Esophagus mucosa (tissue), 1 donor: ENCODE measurements at regions not wholly inside any gene's neighbourhood (a gene's known extent, or its start where the extent isn't known, plus 50 kb on each side); places are given as distances from the start of the nearest gene placed in this dataset.
A peak's percentile ranks its signal among the peaks of the same experiment; 100 is the strongest.

Experiments used
- ATAC-seq: fragments of 200-7000 bp; cut with Tn5 transposase; one replicate; pipeline ENCODE4 v1.9.1; 2020
- donor health status: DM: yes; HTN: yes; CAD: no.

DNA sequence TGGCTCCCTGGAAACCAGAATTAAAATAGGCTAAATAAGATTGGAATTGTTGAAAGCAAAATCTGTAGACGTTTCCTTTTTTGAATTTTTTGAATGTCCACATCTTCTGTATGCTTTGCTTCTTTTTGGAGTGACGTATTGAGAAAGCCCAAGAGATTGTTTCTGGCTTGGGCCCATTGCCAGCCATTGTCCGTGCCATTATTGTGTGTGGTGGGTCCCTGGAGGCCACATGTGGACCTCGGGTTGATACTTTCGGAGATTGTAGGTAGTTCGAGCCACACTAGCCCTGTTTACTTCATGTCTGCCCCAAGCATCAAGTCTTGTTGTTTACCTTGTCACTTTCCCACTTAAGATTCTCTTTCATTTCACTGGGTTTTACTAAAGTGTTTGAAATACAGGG lies 106.0 kb downstream of the PALM2AKAP2 start:
- no peak for ATAC-seq

DNA sequence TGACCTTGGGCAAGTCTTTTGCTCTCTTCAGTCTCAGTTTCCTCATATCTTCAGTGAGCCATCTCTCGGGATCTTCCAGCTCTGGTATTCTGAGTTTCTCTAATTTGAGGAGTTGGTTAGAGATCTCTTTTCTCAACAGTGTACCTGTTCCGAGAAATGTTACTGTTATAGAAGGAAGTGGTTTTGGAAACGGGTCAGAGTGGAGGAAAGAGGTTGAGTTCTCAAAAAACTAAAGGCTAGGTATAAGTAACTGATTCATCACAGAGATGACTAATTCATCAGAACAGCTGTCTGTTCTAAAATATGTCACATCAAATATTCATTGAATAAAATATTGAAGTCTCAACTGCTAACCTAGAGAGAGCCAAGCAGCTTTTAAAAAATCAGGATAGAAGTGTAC lies 106.6 kb downstream of the PALM2AKAP2 start:
- ATAC-seq = no peak

DNA sequence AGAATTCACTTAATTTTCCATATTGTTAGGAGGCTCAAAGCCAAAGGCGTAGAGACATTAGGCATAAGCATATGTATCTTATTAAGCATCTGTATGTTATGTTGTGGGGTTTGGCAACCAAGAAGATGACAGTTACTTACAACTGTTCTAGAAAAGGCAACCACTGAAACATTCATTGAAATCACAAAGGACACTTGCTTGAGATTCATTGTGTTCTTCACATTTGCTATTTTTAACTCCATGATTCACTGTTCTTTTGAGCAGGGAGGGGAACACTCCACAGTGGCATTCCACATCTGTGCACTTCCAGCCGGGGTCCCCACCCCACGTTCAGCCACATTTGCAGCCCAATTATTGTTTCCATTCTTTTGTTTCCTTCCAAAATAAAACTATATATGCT lies 107.1 kb downstream of the PALM2AKAP2 start:
- ATAC-seq = no peak

DNA sequence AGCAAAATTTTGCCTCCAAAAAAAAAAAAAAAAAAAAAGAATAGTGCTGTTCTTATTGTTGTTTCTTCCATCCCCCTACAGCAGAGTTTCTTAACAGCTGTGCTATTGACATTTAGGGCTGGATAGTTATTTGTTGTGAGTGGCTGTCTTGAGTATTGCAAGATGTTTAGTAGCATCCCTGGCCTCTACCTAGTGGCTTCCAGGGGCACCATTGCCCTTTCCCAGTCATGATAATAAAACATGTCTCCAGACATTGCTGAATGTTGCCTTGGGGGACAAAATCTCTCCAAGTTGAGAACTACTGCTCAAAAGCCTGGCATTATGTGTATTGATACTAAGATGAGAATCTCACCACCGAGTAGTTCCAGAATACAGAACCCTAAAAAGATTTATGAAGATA lies 108.7 kb downstream of the PALM2AKAP2 start:
- ATAC-seq = no peak

DNA sequence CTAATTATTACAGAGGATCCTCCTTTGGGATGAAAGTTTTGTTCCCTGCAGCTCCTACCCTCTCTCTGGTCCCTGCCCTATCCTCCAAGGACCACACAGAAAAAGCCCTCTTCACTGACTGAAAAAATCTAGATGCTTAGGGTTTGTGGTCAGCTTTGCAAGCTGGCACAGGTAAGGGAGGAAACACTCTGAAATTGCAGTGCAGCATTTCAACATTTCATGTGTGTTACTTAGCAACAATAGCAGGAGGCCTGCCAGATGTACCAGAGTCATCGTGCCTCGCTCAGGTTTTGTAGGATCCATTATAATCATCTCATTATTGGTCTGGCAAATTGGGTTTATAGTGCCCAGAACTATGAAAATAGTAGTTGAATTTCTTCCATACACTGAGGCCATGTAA lies 109.5 kb downstream of the PALM2AKAP2 start:
- peak; percentile 17 for ATAC-seq

DNA sequence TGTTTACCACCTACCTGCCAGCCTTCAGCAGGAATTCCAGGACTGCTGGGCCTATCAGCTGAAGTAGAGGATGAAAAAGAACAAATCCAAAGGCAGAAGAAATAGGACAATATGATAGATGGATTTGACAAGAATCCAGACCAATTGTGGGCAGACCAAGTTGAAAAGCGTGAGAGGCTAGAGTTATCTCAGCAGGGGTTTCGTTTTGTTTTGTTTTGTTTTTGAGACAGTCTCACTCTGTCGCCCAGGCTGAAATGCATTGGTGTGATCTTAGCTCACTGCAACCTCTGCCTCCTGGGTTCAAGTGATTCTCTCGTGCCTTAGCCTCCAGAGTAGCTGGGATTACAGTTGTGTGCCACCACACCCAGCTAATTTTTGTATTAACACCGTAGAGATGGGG lies 113.2 kb downstream of the PALM2AKAP2 start:
- ATAC-seq = no peak

DNA sequence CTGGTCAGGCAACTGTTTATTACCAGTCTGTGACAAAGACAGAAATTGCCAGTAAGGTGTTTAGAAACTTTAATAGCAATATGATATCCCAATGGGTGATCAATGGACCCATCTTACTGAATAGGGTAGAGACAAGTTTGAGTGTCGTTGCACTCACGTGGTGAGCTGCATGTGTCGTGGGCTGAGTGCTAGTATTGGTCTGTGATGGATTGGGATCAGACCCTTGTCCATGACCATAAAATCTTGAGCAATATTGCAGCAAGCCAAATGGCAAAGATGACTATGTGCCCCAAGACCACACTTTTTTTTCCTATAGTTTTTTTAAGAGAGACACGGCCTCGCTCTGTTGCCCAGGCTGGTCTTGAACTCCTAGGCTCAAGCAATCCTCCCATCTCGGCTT lies 114.5 kb downstream of the PALM2AKAP2 start:
- ATAC-seq = no peak

DNA sequence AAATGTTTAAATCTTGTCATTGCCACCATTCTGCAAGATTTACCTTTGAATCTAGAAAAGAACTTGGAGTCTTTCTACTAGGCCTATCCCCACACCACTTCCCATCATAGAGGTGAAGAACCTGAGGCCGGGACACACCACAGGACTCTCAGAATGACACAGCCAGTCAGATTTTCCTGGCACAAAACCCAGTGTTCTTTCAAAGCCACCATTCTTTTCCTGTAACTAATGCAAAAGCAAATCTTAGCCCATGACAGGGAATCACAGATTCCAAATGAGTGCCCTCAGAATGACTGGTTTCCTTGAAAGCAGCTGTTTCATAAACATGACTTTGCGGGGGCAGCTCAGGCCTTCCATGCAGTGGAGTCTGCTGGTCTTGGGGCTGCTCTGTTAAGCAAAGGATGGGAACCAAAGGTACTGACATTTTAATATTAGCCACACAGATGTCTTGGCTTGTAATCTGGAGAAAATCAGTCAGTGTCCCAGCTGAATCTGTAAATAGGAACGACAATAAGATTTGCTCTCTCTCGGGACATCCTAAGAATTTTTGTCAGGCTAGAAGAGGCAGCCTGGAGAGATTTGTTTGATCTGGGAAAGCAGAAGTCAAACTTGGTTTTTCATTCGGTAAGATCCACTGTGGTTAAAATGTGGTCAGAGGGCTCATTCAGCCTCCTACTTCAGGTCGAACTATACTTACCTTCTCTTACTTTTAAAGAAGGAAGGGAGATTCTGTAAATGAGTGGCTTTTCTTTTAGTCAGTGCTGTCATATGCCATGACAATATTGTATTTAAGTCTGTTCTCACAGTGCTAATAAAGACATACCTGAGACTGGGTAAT lies 115.1 kb downstream of the PALM2AKAP2 start:
- no peak for ATAC-seq

DNA sequence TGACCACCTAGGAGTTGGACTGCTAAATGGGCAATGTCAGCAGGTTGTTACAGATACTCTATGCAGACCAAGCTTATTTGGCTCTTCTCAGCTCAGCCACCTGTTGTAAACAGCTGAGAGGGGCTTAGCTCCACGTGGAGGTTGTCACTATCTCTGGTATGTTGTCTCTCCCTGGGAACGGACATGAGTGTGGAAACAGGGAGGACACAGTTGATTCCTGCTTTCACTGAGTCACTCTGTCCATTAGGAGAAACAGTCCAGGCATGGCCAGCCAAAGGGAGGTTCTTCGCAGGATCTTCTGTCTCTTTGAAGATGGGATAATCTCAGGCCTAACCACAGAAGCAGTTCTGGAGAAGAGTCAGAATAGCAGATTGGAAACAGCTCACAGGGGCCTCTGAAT lies 121.2 kb downstream of the PALM2AKAP2 start:
- no peak for ATAC-seq

DNA sequence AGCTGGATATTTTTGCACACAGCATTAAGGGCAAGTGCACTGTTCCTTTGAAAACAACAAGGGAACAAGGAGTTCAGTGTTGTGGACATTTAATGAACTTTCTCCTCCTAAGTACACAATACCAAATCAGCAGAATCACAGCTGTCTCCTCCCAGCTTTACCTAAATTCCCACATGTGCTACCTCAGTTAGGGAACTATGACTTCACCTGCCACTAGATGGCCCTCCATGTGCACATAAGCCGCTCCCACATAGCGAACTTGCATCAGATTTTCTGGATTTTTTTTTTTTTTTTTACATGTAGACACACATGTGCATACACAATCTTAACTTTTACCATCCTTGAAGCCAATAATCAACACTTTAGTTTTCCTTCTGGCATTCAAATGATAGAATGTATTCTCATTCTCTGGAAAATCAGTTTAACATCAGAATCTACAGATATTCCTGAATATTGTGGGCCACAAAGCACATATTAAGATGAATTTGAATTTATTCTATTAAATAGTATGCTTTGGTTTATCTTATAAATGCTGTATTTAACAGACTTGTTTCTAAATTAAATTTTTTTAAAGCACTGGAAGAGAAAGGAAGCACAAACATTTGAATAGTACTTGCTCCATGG lies 123.6 kb downstream of the PALM2AKAP2 start:
- peak; percentile 79 for ATAC-seq

DNA sequence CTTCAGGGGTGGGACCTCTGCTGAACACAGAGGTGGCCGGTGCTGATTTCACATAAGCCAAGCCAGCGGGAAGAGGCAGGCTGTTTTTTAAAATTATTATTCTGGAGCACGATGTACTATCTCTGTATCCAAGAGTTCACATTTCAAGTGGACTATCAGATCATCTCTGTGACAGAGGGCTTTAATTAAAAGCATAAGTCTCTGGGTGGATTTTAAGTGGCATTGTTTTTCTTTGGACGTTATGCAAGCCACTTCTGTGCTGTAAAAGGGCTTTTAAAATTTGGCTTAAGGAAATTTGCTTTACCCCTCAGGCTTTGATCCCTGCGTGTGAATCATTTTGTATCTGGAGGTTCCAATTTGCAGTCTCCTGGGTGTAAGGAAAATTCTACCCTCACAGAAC lies 124.7 kb downstream of the PALM2AKAP2 start:
- no peak for ATAC-seq

DNA sequence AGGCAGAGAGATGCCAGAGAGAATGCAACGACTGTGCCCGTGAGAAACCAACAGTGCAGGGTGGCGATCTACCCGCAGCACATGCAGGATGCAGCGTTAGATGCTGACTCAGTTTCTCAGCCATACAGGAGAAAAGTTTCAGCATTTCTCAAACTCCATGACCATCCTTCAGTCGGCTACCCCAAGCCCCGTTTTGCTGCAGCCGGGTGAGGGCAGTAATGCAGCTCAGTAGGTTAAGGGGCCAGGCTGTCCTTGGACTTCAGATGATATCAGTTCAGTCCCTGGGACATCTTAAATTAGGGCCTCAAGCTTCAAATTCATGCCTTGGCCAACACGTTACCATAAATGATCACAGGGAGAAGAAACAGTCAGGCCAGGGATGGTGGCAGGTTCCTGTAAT lies 125.5 kb downstream of the PALM2AKAP2 start:
- no peak for ATAC-seq

DNA sequence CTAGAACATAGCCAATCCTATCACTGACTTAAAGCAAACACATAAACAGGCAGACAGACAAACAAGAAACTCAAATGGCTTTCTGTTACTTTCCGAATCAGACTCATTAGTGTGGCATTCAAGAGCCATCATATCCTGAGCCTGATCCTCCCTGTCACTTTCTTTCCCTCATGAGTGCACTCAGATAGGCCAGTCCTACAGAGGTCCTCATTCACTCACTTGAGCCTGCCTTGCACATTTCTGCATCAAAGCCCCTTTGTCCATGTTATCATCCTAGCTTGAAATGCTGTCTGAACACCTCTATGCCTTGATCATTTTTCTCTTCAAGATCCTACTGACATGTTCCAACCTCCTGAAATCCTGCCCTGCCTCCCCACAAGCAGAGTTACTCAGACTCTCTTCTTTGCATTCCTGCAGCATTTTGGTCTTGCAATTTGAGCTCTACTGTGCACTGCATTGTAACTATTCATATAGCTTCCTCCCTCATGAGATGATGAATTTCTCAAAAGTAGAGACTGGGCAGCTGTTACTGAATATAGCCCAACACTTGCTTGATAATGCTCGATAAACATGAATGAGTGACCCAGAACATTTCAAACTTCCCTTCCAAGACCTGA lies 126.9 kb downstream of the PALM2AKAP2 start:
- no peak for ATAC-seq

DNA sequence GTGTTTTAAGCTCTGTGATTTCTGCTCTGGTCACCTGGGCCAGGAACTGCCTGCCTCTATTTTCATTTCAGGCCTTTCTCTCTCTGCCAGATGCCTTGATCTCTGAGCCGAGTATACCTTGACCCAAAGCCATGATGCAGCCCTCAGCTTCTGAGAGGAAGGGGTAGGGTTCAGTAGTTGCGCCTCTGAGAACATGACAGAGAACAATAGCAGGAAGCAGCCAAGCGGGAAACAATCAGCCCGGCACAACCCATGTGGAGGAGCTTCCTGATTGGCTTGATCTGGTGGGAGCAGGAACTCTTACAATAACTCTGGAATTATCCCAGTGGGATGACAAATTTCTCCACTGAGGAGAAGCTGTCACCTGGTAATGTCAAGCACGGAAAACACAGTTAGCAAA lies 127.4 kb downstream of the PALM2AKAP2 start:
- peak; percentile 61 for ATAC-seq

DNA sequence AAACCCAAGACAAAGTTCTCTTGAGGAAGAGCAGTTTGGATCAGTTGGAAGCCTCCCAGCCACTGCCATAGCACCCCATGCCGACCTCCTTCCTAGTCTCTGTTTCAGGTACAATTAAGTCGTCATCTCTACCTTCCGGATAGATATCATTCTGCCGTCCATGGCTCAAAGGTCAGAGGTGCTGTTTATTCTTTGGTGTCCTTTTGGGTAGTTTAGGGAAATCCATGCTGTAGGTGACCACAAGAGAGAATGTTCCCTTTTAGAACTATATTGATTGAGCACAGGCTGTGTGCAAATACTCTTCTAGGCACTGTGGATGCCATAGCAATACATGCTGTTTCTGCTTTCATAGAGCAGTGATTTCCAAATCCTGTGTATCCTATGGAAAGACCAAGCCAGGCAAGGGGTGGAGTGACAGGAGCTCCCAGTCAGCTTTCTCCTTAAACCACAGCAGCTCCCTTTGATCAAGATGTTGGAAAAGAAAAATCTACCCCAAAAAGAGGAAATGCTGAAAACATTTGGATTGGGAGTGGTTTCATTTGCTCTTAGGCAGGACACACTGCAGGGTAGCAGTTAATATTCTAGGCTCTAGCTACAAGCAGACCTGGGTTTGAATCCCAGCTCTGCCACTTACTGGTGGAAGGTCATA lies 127.9 kb downstream of the PALM2AKAP2 start:
- no peak for ATAC-seq

DNA sequence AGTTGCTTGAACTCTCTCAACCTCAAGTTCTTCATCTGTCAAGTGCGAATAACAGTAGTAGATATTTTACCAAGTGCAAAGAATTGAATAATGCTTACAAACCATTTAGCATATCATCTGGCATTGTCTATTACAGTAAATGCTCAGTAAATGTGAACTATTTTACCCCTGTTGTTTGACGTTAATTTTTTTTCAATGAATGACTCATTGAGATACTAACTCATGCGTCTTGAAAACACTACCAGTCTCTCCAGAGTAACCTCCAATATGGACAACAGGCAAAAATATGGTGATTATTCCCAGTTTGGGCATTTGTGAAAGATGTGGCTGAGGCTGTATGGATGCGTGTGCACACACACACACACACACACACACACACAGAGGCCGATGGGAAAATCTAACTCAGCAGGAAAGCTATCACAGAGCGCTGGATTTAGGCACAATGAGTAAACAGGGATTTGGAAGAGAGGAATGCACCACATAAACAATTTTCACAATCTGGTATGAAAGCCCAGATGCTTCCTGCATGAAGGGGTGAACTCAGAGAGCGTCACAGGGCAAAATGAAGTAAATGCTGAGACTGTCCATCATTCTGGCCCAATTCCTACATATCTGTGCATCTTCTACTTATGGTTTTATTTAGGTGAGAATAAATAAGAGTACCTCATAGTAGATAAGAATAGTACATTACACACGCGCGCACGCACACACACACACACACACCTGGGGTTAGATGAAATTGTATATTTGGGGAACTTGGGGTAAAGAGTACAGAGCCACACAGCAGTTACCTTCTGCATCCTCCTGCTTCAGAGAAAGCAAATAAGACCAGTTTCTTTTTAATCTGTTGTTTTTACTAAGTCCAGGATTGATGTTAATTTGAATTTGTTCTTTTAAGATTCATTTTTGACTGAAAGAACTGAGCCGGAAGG lies 128.7 kb downstream of the PALM2AKAP2 start:
- no peak for ATAC-seq

DNA sequence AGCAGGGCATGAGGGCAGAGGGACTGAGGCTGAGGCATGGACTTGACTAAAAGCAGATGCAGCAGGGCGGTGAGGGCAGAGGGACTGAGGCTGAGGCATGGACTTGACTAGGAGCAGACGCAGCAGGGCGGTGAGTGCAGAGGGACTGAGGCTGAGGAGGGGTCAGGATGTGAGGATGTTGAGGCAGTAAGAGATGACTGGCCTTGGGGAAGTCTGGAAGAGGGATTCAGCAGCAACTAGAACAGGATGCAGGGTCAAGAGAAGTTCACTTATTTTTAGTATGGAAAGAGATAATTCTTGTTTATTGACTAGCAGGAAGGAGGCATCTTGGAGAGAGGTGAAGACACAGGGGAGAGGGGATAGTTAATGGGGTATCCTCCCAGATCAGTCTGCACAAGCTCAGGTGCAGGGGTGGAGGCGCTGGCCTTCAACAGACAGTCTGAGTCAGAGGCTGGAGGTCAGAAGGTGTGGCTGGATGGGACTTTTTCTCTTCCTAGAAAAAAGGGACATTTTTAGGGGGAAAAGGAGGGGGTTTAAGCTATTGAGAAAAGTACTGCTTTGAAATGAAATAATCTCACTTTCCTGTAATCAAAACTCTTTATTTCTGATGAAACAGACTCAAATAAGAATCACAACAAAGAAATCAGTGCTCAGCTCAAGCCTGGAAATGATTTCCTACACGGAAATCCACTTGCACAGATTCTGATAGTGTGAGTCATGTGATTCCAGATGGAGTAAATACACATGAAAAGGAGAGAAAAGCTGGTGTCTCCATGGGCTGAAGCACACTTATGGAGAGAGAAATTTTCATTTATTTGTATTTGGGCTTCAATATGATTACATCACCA lies 130.9 kb downstream of the PALM2AKAP2 start:
- no peak for ATAC-seq

DNA sequence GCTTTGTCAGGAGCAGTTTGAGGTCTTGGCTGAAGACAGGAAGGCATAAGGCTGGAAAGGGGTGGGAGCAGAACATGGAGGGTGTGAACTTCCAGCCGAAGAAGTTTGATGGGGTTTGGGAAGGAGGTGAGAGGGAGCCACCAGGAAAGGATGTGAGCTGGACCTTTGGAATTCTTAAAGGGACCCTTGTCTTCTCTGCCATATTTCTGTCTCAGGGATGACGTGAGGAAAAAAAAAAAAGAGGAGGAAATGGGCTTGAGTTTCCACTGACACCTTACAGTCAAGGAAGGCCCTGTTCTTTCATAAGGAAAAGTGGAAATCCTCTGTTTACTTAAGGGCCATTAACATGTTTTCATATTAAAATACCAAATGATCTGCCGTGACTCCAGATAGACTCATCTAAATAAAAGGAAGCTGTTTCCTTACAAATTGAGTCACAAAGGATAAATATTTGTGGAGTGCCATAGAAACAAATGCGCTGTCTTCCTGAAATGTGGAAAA lies 132.1 kb downstream of the PALM2AKAP2 start:
- no peak for ATAC-seq

DNA sequence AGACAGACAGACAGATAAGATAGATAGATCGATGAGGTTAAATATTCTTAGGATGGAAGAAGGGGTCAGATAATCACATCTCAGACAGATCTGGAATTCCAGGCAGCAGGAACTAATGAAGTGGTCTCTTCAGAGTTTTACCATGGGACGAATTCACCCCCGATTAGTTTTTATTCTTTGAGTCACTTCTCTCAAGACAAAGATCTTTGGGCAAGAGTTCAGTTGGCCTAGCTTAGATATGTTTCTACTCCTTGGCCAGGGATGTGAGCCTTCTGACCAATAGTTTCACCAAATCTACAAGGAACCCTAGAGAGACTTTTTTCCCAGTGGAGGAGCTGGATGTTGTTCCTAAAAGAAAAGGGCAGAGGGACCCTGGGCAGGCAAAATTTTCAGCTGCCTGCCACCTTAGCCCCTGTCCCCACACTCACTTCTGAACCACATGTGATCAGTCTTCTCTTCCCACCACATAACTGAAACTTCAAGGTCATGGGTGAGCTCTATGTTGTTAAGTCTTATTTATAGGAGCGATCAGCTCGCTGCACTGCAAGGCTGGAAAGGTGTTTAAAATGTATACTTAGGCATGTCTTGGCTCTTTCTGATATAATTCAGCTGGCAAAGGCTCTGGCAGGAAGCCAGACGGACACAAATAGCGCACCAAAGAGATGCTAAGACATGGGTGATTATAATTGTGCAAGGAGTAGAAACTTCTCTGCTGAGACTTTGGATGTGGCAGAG lies 132.9 kb downstream of the PALM2AKAP2 start:
- ATAC-seq = no peak

DNA sequence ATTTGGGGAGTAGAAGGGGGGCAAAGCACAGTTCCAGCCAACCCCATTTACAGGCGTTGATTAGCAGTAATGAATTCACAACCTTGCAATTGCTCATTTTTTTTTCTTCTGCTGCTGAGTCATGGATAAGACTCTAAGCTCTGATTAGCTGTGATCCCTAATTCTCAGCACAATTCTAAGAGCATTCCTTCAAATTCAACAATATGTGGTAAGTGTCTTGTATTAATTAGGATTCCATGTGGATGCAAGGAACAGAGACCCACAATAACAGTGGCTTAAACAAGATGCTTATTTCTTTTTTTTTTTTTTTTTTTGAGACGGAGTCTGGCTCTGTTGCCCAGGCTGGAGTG lies 133.4 kb downstream of the PALM2AKAP2 start:
- no peak for ATAC-seq
